Hepatocyte (in vitro differentiated cells): ENCODE measurements at regions not wholly inside any gene's neighbourhood (a gene's known extent, or its start where the extent isn't known, plus 50 kb on each side); places are given as distances from the start of the nearest gene placed in this dataset.

Experiments used
- DNase-seq: peaks from one replicate; pipeline ENCODE4 v3.0.0-alpha.2; 2016; ENCODE audit warnings: low spot score
- H2AFZ ChIP-seq: fragments of 200-600 bp; sonication (generic); 2 replicates; pipeline ENCODE4 v1.6.0; 2016; ENCODE audit warnings: antibody characterized with exemption, mild to moderate bottlenecking
- H3K27ac ChIP-seq: fragments of 200-600 bp; sonication (generic); 2 replicates; pipeline ENCODE4 v1.5.1; 2016; ENCODE audit warnings: mild to moderate bottlenecking
- H3K27me3 ChIP-seq: fragments of 200-600 bp; sonication (generic); 2 replicates; pipeline ENCODE4 v1.6.1; 2016
- H3K36me3 ChIP-seq: fragments of 200-600 bp; sonication (generic); replicated peaks from 2 replicates; pipeline ENCODE4 v1.5.1; 2016; ENCODE audit warnings: low read depth; ENCODE audit not compliant: insufficient read depth
- H3K4me1 ChIP-seq: fragments of 200-600 bp; sonication (generic); 2 replicates; pipeline ENCODE4 v1.5.1; 2016; ENCODE audit warnings: mild to moderate bottlenecking, moderate library complexity; ENCODE audit not compliant: insufficient read depth
- H3K4me2 ChIP-seq: fragments of 200-600 bp; sonication (generic); 2 replicates; pipeline ENCODE4 v1.6.0; 2016
- H3K4me3 ChIP-seq: fragments of 200-600 bp; sonication (generic); 2 replicates; pipeline ENCODE4 v1.5.1; 2016; ENCODE audit warnings: mild to moderate bottlenecking
- H3K79me2 ChIP-seq: fragments of 200-600 bp; sonication (generic); 2 replicates; pipeline ENCODE4 v1.6.0; 2017; ENCODE audit warnings: mild to moderate bottlenecking
- H3K9me2 ChIP-seq: fragments of 200-600 bp; sonication (generic); replicated peaks from 2 replicates; pipeline ENCODE4 v1.6.0; 2017; ENCODE audit warnings: mild to moderate bottlenecking; ENCODE audit not compliant: insufficient read depth
- H3K9me3 ChIP-seq: fragments of 200-600 bp; sonication (generic); 2 replicates; pipeline ENCODE4 v1.5.1; 2016; ENCODE audit warnings: low read depth, mild to moderate bottlenecking
- H4K20me1 ChIP-seq: fragments of 200-600 bp; sonication (generic); 2 replicates; pipeline ENCODE4 v1.6.0; 2016; ENCODE audit warnings: mild to moderate bottlenecking; ENCODE audit not compliant: insufficient read depth, poor library complexity, severe bottlenecking
- CTCF ChIP-seq: fragments of 200-600 bp; sonication (generic); IDR thresholded peaks from 2 replicates; pipeline ENCODE4 v1.5.1; 2016; ENCODE audit warnings: antibody characterized with exemption, mild to moderate bottlenecking; ENCODE audit not compliant: poor library complexity
- EZH2 ChIP-seq: fragments of 200-600 bp; sonication (generic); IDR thresholded peaks from 2 replicates; pipeline ENCODE4 v1.6.1; 2016; ENCODE audit warnings: antibody characterized with exemption, mild to moderate bottlenecking, borderline replicate concordance
- EZH2phosphoT487 ChIP-seq: fragments of 200-600 bp; sonication (generic); IDR thresholded peaks from one replicate; pipeline ENCODE4 v1.6.1; 2018; ENCODE audit warnings: antibody characterized with exemption, mild to moderate bottlenecking, low read depth, moderate library complexity; ENCODE audit not compliant: unreplicated experiment, severe bottlenecking
- WGBS: methylation state at CpG from one replicate; pipeline ENCODE4 v1.1.6; 2016; ENCODE audit warnings: low lambda C conversion rate; ENCODE audit errors: missing lambda C conversion rate; 5-methylcytosine and 5-hydroxymethylcytosine counted together

DNA sequence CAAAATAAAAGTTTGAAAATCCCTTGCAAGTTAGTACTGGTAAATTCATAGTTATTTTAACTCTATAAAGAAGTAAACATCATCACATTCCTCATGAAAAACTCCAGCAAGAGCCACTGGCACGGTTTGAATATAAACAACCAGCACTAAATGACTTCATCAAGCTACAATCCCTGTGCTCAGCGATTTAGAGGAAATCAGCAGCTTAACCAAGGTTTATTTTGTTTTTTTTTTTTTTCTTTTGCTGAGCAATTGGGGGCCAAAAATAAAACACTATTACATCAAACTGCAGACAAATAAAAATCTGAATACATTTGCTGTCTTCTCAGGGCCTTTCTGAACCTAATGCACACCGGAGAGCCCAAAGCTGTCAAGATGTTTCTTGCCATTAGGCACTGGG, 106.2 kb upstream of the SLC24A2 start:
- H3K79me2 ChIP-seq, result no peaks in the 10 kb centered on the region
- H3K9me2 ChIP-seq, result no peaks in the 10 kb centered on the region
- TF ChIP-seq EZH2, result no peak
- TF ChIP-seq EZH2phosphoT487, result no peak
- TF ChIP-seq CTCF, result no peak
- H3K9me3 ChIP-seq, result no peaks in the 10 kb centered on the region
- peak overlapping the region; percentile 22 for H3K27ac ChIP-seq
- peak; percentile 36 for DNase-seq
- 39% methylated on average over 3 of the region's 3 CpGs for WGBS
- no peak overlapping the region for H2AFZ ChIP-seq
- H3K4me1 ChIP-seq, result no peaks in the 10 kb centered on the region
- no peaks in the 10 kb centered on the region for H3K36me3 ChIP-seq
- H3K4me3 ChIP-seq, result no peak overlapping the region
- peak overlapping the region; percentile 16 for H3K4me2 ChIP-seq
- no peaks in the 10 kb centered on the region for H4K20me1 ChIP-seq
- H3K27me3 ChIP-seq, result no peaks in the 10 kb centered on the region

DNA sequence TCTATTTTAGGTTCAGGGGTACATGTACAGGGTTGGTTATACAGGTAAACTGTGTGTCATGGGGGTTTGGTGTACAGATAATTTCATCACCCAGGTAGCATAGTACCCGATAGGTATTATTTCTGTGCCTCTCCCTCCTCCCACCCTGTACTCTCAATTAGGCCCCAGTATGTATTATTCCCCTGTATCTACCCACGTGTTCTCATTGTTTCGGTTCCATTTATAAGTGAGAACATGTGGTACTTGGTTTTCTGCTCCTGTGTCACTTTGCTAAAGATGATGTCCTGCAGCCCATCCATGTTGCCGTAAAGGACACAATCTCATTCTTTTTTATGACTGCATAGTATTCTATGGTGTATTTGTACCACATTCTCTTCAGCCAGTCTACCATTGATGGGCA, 96.8 kb upstream of the SLC24A2 start:
- no peak for TF ChIP-seq CTCF
- no peak for TF ChIP-seq EZH2phosphoT487
- Histone ChIP-seq H3K36me3 (no peaks in the 10 kb centered on the region), H3K9me2 (no peaks in the 10 kb centered on the region), H3K27me3 (no peaks in the 10 kb centered on the region), H3K79me2 (no peaks in the 10 kb centered on the region), H3K4me2 (no peak overlapping the region), H4K20me1 (no peaks in the 10 kb centered on the region), H3K9me3 (no peaks in the 10 kb centered on the region), H3K27ac (no peak overlapping the region), H3K4me1 (no peaks in the 10 kb centered on the region), H2AFZ (no peak overlapping the region), H3K4me3 (no peak overlapping the region)
- no peak for DNase-seq
- 94% methylated on average over 4 of the region's 4 CpGs for WGBS

- H3K27me3 ChIP-seq, result no peaks in the 10 kb centered on the region
- H3K27ac ChIP-seq, result no peak overlapping the region
- 72% methylated on average over 2 of the region's 2 CpGs for WGBS
- H2AFZ ChIP-seq, result no peak overlapping the region
- no peaks in the 10 kb centered on the region for H3K79me2 ChIP-seq
- H3K4me1 ChIP-seq, result no peaks in the 10 kb centered on the region
- no peaks in the 10 kb centered on the region for H3K36me3 ChIP-seq
- H3K9me2 ChIP-seq, result no peaks in the 10 kb centered on the region
- TF ChIP-seq EZH2 (no peak), CTCF (no peak), EZH2phosphoT487 (no peak)
- DNase-seq, result no peak
- H4K20me1 ChIP-seq, result no peaks in the 10 kb centered on the region
- H3K4me3 ChIP-seq, result no peak overlapping the region
- H3K4me2 ChIP-seq, result no peak overlapping the region
- H3K9me3 ChIP-seq, result no peaks in the 10 kb centered on the region
Observed at GRCh38 chr9:19879062-19879461, 90.2 kb upstream of the SLC24A2 start.
